C4-2B (cell line): ENCODE measurements at regions not wholly inside any gene's neighbourhood (a gene's known extent, or its start where the extent isn't known, plus 50 kb on each side); places are given as distances from the start of the nearest gene placed in this dataset.

Source experiments
- H3K27ac ChIP-seq: fragments of 450-650 bp; 2 replicates; pipeline ENCODE4 v1.5.1; 2017
- CTCF ChIP-seq: fragments of 450-650 bp; conservative IDR thresholded peaks from 2 replicates; pipeline ENCODE4 v1.5.1; 2017; ENCODE audit warnings: mild to moderate bottlenecking
- ZFX ChIP-seq: fragments of 450-650 bp; IDR thresholded peaks from 2 replicates; pipeline ENCODE4 v1.6.1; 2017

GRCh38 chr6:71698702-71699101 is 187.6 kb upstream of the RIMS1 start:
- TF ChIP-seq ZFX (no peak), CTCF (no peak)
- H3K27ac ChIP-seq: no peak overlapping the region

- no peak for TF ChIP-seq CTCF
- TF ChIP-seq ZFX: no peak
- no peak overlapping the region for H3K27ac ChIP-seq
Observed at GRCh38 chr6:71706523-71706922, 179.8 kb upstream of the RIMS1 start.

- TF ChIP-seq CTCF: no peak
- no peak overlapping the region for H3K27ac ChIP-seq
Observed at GRCh38 chr6:71707059-71707458, 179.3 kb upstream of the RIMS1 start.

- H3K27ac ChIP-seq: no peak overlapping the region
- TF ChIP-seq ZFX (no peak), CTCF (no peak)
Observed at GRCh38 chr6:71720705-71721104, 165.6 kb upstream of the RIMS1 start.

- TF ChIP-seq CTCF (no peak), ZFX (no peak)
- H3K27ac ChIP-seq: no peak overlapping the region
Observed at GRCh38 chr6:71721642-71722041, 164.7 kb upstream of the RIMS1 start.

GRCh38 chr6:71722736-71723135 is 163.6 kb upstream of the RIMS1 start:
- no peak for TF ChIP-seq CTCF
- TF ChIP-seq ZFX: no peak
- no peak overlapping the region for H3K27ac ChIP-seq

- TF ChIP-seq CTCF (no peak), ZFX (no peak)
- no peak overlapping the region for H3K27ac ChIP-seq
Observed at GRCh38 chr6:71724456-71725125, 161.8 kb upstream of the RIMS1 start.
